ENCODE measurements at regions not wholly inside any gene's neighbourhood (a gene's known extent, or its start where the extent isn't known, plus 50 kb on each side); places are given as distances from the start of the nearest gene placed in this dataset.

DNA sequence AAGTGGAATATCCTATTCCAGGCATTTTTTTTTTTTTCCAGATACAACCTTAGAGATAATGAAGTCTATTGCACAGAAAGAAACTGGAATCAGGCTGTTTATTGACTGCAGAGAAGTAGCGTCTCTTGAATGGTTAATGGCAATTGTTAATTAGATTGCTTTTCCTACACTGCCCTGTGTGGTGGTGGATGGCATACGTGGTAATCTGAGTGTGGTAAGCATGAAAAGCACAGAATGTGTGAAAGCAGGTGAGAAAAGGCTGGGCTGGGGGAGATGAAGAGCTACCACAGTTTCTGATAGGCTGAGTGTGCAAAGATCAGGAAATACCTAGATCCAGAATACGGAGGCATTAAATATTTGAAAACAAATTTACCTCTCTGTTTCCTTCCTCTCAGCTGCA is 486.3 kb upstream of the TBL1XR1 start:
- no peak overlapping the region for H3K27ac ChIP-seq (ENCODE audit: low read length)
- no peak overlapping the region for H2AFZ ChIP-seq (ENCODE audit: low read depth, low read length)
- H3K4me2 ChIP-seq (ENCODE audit: low read length) = no peak overlapping the region
- H4K20me1 ChIP-seq (ENCODE audit: insufficient read depth) = no peaks in the 10 kb centered on the region
- H3K9me2 ChIP-seq (ENCODE audit: insufficient read depth, low read length) = no peaks in the 10 kb centered on the region
- no peaks in the 10 kb centered on the region for H3K79me2 ChIP-seq (replicated peaks; ENCODE audit: insufficient read depth, low read length)
- H3K9me3 ChIP-seq (ENCODE audit: low read length) = no peaks in the 10 kb centered on the region
- no peaks in the 10 kb centered on the region for H3K27me3 ChIP-seq (ENCODE audit: insufficient read depth, low read depth, low read length)
- TF ChIP-seq EZH2 (IDR thresholded peaks at IDR 0.05; ENCODE audit: borderline replicate concordance, insufficient read depth, low read length, poor library complexity, severe bottlenecking) = no peak
- no peak for TF ChIP-seq CTCF (IDR thresholded peaks at IDR 0.05; ENCODE audit: poor library complexity, severe bottlenecking)
- H3K4me3 ChIP-seq (ENCODE audit: low read length) = no peak overlapping the region
- no peaks in the 10 kb centered on the region for H3F3A ChIP-seq (ENCODE audit: insufficient read depth, low read length, poor library complexity, severe bottlenecking)
- H3K36me3 ChIP-seq (ENCODE audit: insufficient read depth, low read length) = no peaks in the 10 kb centered on the region
- H3K9ac ChIP-seq (ENCODE audit: low read length) = no peak overlapping the region

- TF ChIP-seq REST (IDR thresholded peaks at IDR 0.05; ENCODE audit: borderline replicate concordance) (no peak), CTCF (IDR thresholded peaks at IDR 0.05; ENCODE audit: poor library complexity, severe bottlenecking) (no peak), POLR2AphosphoS5 (IDR thresholded peaks at IDR 0.05) (no peak)
- H3K9me2 ChIP-seq (ENCODE audit: insufficient read depth, low read length) = no peaks in the 10 kb centered on the region
- no peaks in the 10 kb centered on the region for H3K79me2 ChIP-seq (replicated peaks; ENCODE audit: insufficient read depth, low read length)
- no peak overlapping the region for H3K27ac ChIP-seq (ENCODE audit: low read length)
- no peaks in the 10 kb centered on the region for H3K27me3 ChIP-seq (ENCODE audit: insufficient read depth, low read depth, low read length)
- H3K36me3 ChIP-seq (ENCODE audit: insufficient read depth, low read length) = no peaks in the 10 kb centered on the region
- no peaks in the 10 kb centered on the region for H3K9me3 ChIP-seq (ENCODE audit: low read length)
- H3F3A ChIP-seq (ENCODE audit: insufficient read depth, low read length, poor library complexity, severe bottlenecking) = no peaks in the 10 kb centered on the region
- H4K20me1 ChIP-seq (ENCODE audit: insufficient read depth) = no peaks in the 10 kb centered on the region
- no peak overlapping the region for H2AFZ ChIP-seq (ENCODE audit: low read depth, low read length)
- no peak overlapping the region for H3K9ac ChIP-seq (ENCODE audit: low read length)
- no peak overlapping the region for H3K4me3 ChIP-seq (ENCODE audit: low read length)
- no peak overlapping the region for H3K4me2 ChIP-seq (ENCODE audit: low read length)
These were observed 489.4 kb upstream of the TBL1XR1 start for GRCh38 chr3:177686671-177687070.

- TF ChIP-seq EP300 (conservative IDR thresholded peaks at IDR 0.05; ENCODE audit: poor library complexity, severe bottlenecking) = no peak
- no peak for TF ChIP-seq CTCF (IDR thresholded peaks at IDR 0.05; ENCODE audit: poor library complexity, severe bottlenecking)
- TF ChIP-seq SMC3 (conservative IDR thresholded peaks at IDR 0.05; ENCODE audit: poor library complexity) = no peak
- no peak for TF ChIP-seq POLR2AphosphoS5 (IDR thresholded peaks at IDR 0.05)
- TF ChIP-seq EZH2 (IDR thresholded peaks at IDR 0.05; ENCODE audit: borderline replicate concordance, insufficient read depth, low read length, poor library complexity, severe bottlenecking) = no peak
- TF ChIP-seq RAD21 (conservative IDR thresholded peaks at IDR 0.05) = no peak
- no peak for TF ChIP-seq REST (IDR thresholded peaks at IDR 0.05; ENCODE audit: borderline replicate concordance)
- no peak for TF ChIP-seq TAF1 (IDR thresholded peaks at IDR 0.05; ENCODE audit: low read depth)
- H3K27me3 ChIP-seq (ENCODE audit: insufficient read depth, low read depth, low read length) = no peaks in the 10 kb centered on the region
- no peaks in the 10 kb centered on the region for H3K9me2 ChIP-seq (ENCODE audit: insufficient read depth, low read length)
- H3K36me3 ChIP-seq (ENCODE audit: insufficient read depth, low read length) = no peaks in the 10 kb centered on the region
- H3K9ac ChIP-seq (ENCODE audit: low read length) = no peak overlapping the region
- no peak overlapping the region for H2AFZ ChIP-seq (ENCODE audit: low read depth, low read length)
- H3K4me3 ChIP-seq (ENCODE audit: low read length) = no peak overlapping the region
- H3K27ac ChIP-seq (ENCODE audit: low read length) = no peak overlapping the region
- H3K79me2 ChIP-seq (replicated peaks; ENCODE audit: insufficient read depth, low read length) = no peaks in the 10 kb centered on the region
- H3K9me3 ChIP-seq (ENCODE audit: low read length) = no peaks in the 10 kb centered on the region
- no peaks in the 10 kb centered on the region for H3F3A ChIP-seq (ENCODE audit: insufficient read depth, low read length, poor library complexity, severe bottlenecking)
- no peaks in the 10 kb centered on the region for H4K20me1 ChIP-seq (ENCODE audit: insufficient read depth)
- no peak overlapping the region for H3K4me2 ChIP-seq (ENCODE audit: low read length)
These were observed 490.0 kb upstream of the TBL1XR1 start for GRCh38 chr3:177687291-177687690.

All from neural cell (in vitro differentiated cells).